Activated naive CD4-positive, alpha-beta T cell treated with anti-CD3 and anti-CD28 coated beads for 36 hours (primary cell): ENCODE measurements at regions not wholly inside any gene's neighbourhood (a gene's known extent, or its start where the extent isn't known, plus 50 kb on each side); places are given as distances from the start of the nearest gene placed in this dataset.
"Not testable (repeated sequence)": the region's sequence is repeated elsewhere in the genome, so short reads cannot be mapped to it uniquely, and the experiment has no call there.

ENCODE experiments used
- CTCF ChIA-PET: fragments of 350-600 bp; sonication (Branson Sonifier 250); formaldehyde crosslinking; loops from one replicate; lab custom pipeline; 2021; ENCODE audit warnings: antibody characterized with exemption; lab: Charles Lee
- DNase-seq: peaks from one replicate; pipeline ENCODE4 v3.0.0-alpha.2; 2020
- H3K27ac Mint-ChIP-seq: one replicate; pipeline ENCODE4 v1.8.0; 2021; ENCODE audit warnings: mild to moderate bottlenecking, mixed read lengths
- H3K27me3 Mint-ChIP-seq: one replicate; pipeline ENCODE4 v1.8.0; 2021; ENCODE audit warnings: low read depth, mixed read lengths
- H3K36me3 Mint-ChIP-seq: one replicate; pipeline ENCODE4 v1.8.0; 2021; ENCODE audit warnings: low read depth, mixed read lengths
- H3K4me1 Mint-ChIP-seq: one replicate; pipeline ENCODE4 v1.8.0; 2021; ENCODE audit warnings: low read depth, mixed read lengths
- H3K4me3 Mint-ChIP-seq: one replicate; pipeline ENCODE4 v1.8.0; 2021; ENCODE audit warnings: mild to moderate bottlenecking, moderate library complexity, mixed read lengths
- H3K9me3 Mint-ChIP-seq: one replicate; pipeline ENCODE4 v1.8.0; 2021; ENCODE audit warnings: mixed read lengths
- intact Hi-C: fragments of 100-400 bp; cut with micrococcal nuclease; formaldehyde crosslinking; loops from one replicate; pipeline ENCODE4 v1.15.1; 2023

- Mint-ChIP-seq H3K27me3 (no peaks in the 10 kb centered on the region), H3K9me3 (no peaks in the 10 kb centered on the region), H3K27ac (no peak overlapping the region), H3K36me3 (no peaks in the 10 kb centered on the region), H3K4me3 (no peak overlapping the region), H3K4me1 (no peaks in the 10 kb centered on the region)
- CTCF ChIA-PET: interaction anchor here (1.2 kb wide), 1 partner anchor 31 kb away, joined by 4 read pairs; no protein-coding TSS in a partner anchor
- intact Hi-C loops: no loop called here
- no peak for DNase-seq
These were observed 72.7 kb upstream of the PHIP start for GRCh38 chr6:79150733-79151132.

GRCh38 chr6:79149884-79150283 is 71.8 kb upstream of the PHIP start:
- Mint-ChIP-seq H3K9me3 (no peaks in the 10 kb centered on the region), H3K27ac (no peak overlapping the region), H3K36me3 (no peaks in the 10 kb centered on the region), H3K27me3 (no peaks in the 10 kb centered on the region), H3K4me1 (no peaks in the 10 kb centered on the region), H3K4me3 (no peak overlapping the region)
- no peak for DNase-seq
- intact Hi-C loops: no loop called here
- CTCF ChIA-PET: interaction anchor here (1.2 kb wide), 1 partner anchor 30 kb away, joined by 4 read pairs; no protein-coding TSS in a partner anchor

- no peak overlapping the region for H3K27ac Mint-ChIP-seq
- DNase-seq: no peak
- no peaks in the 10 kb centered on the region for H3K27me3 Mint-ChIP-seq
- H3K4me1 Mint-ChIP-seq: no peaks in the 10 kb centered on the region
- CTCF ChIA-PET: no interaction called here
- H3K4me3 Mint-ChIP-seq: no peak overlapping the region
- no peaks in the 10 kb centered on the region for H3K36me3 Mint-ChIP-seq
- intact Hi-C loops: no loop called here
- H3K9me3 Mint-ChIP-seq: no peaks in the 10 kb centered on the region
These were observed 68.4 kb upstream of the PHIP start for GRCh38 chr6:79146421-79146820.

GRCh38 chr6:79145301-79145700 is 67.2 kb upstream of the PHIP start:
- no peak for DNase-seq
- no peaks in the 10 kb centered on the region for H3K27me3 Mint-ChIP-seq
- H3K36me3 Mint-ChIP-seq: no peaks in the 10 kb centered on the region
- H3K9me3 Mint-ChIP-seq: no peaks in the 10 kb centered on the region
- H3K4me1 Mint-ChIP-seq: no peaks in the 10 kb centered on the region
- CTCF ChIA-PET: no interaction called here
- intact Hi-C loops: no loop called here
- H3K4me3 Mint-ChIP-seq: no peak overlapping the region
- H3K27ac Mint-ChIP-seq: no peak overlapping the region

GRCh38 chr6:79143320-79143898 is 65.4 kb upstream of the PHIP start:
- H3K4me3 Mint-ChIP-seq: no peak overlapping the region
- intact Hi-C loops: no loop called here

GRCh38 chr6:79138146-79138545 is 60.1 kb upstream of the PHIP start:
- no peak overlapping the region for H3K4me3 Mint-ChIP-seq
- CTCF ChIA-PET: no interaction called here
- no peak overlapping the region for H3K27ac Mint-ChIP-seq
- H3K9me3 Mint-ChIP-seq: peaks cover 15% of the 10 kb centered on the region
- intact Hi-C loops: no loop called here
- DNase-seq: no peak
- no peaks in the 10 kb centered on the region for H3K4me1 Mint-ChIP-seq
- peaks cover 1% of the 10 kb centered on the region for H3K36me3 Mint-ChIP-seq
- H3K27me3 Mint-ChIP-seq: peaks cover 22% of the 10 kb centered on the region

More at GRCh38 chr6:79143320-79143898, 65.4 kb upstream of the PHIP start:
- CTCF ChIA-PET: no interaction called here
- Mint-ChIP-seq H3K9me3 (no peaks in the 10 kb centered on the region), H3K27ac (no peak overlapping the region), H3K4me1 (no peaks in the 10 kb centered on the region), H3K36me3 (no peaks in the 10 kb centered on the region), H3K27me3 (no peaks in the 10 kb centered on the region)
- DNase-seq: no peak

- DNase-seq: no peak
- Mint-ChIP-seq H3K4me1 (no peaks in the 10 kb centered on the region), H3K27ac (no peak overlapping the region), H3K4me3 (no peak overlapping the region), H3K36me3 (peaks cover 1% of the 10 kb centered on the region), H3K9me3 (peaks cover 15% of the 10 kb centered on the region), H3K27me3 (peaks cover 22% of the 10 kb centered on the region)
- intact Hi-C loops: no loop called here
- CTCF ChIA-PET: no interaction called here
These were observed 59.6 kb upstream of the PHIP start for GRCh38 chr6:79137671-79138070.

- intact Hi-C loops: no loop called here
- CTCF ChIA-PET: no interaction called here
- Mint-ChIP-seq H3K4me1 (no peaks in the 10 kb centered on the region), H3K4me3 (no peak overlapping the region), H3K36me3 (peaks cover 1% of the 10 kb centered on the region), H3K27me3 (peaks cover 32% of the 10 kb centered on the region), H3K9me3 (peaks cover 15% of the 10 kb centered on the region), H3K27ac (no peak overlapping the region)
- DNase-seq: no peak
These were observed 58.0 kb upstream of the PHIP start for GRCh38 chr6:79135973-79136470.

- Mint-ChIP-seq H3K4me3 (no peak overlapping the region), H3K9me3 (peaks cover 15% of the 10 kb centered on the region), H3K27me3 (peaks cover 39% of the 10 kb centered on the region), H3K4me1 (no peaks in the 10 kb centered on the region), H3K36me3 (peaks cover 1% of the 10 kb centered on the region), H3K27ac (no peak overlapping the region)
- CTCF ChIA-PET: no interaction called here
- DNase-seq: no peak
- intact Hi-C loops: no loop called here
These were observed 56.8 kb upstream of the PHIP start for GRCh38 chr6:79134699-79135474.

GRCh38 chr6:79133173-79133572 is 55.1 kb upstream of the PHIP start:
- intact Hi-C loops: no loop called here
- Mint-ChIP-seq H3K4me3 (no peak overlapping the region), H3K27me3 (peaks cover 40% of the 10 kb centered on the region), H3K4me1 (no peaks in the 10 kb centered on the region), H3K36me3 (peaks cover 1% of the 10 kb centered on the region), H3K27ac (no peak overlapping the region), H3K9me3 (peaks cover 15% of the 10 kb centered on the region)
- no peak for DNase-seq
- CTCF ChIA-PET: no interaction called here

- peaks cover 34% of the 10 kb centered on the region for H3K27me3 Mint-ChIP-seq
- H3K36me3 Mint-ChIP-seq, H3K4me3 Mint-ChIP-seq, intact Hi-C loops, DNase-seq, H3K9me3 Mint-ChIP-seq, H3K27ac Mint-ChIP-seq, CTCF ChIA-PET, H3K4me1 Mint-ChIP-seq: not testable (repeated sequence)
These were observed 53.2 kb upstream of the PHIP start for GRCh38 chr6:79131220-79131619.
